MM.1S (cell line): ENCODE measurements at regions not wholly inside any gene's neighbourhood (a gene's known extent, or its start where the extent isn't known, plus 50 kb on each side); places are given as distances from the start of the nearest gene placed in this dataset.

Experiments used
- DNase-seq: peaks from one replicate; pipeline ENCODE4 v3.0.0-alpha.2; 2015
- H2AFZ ChIP-seq: fragments of 300-600 bp; sonication (generic); 2 replicates; pipeline ENCODE4 v1.6.0; 2016; ENCODE audit warnings: antibody characterized with exemption, low read length
- H3F3A ChIP-seq: fragments of 300-600 bp; sonication (generic); 2 replicates; pipeline ENCODE4 v1.6.1; 2016; ENCODE audit warnings: mild to moderate bottlenecking, antibody characterized with exemption, low read length, moderate library complexity, mixed read lengths; ENCODE audit not compliant: insufficient read depth
- H3K27ac ChIP-seq: fragments of 300-600 bp; sonication (generic); 2 replicates; pipeline ENCODE4 v1.5.1; 2016; ENCODE audit warnings: mild to moderate bottlenecking, low read length
- H3K27me3 ChIP-seq: fragments of 300-600 bp; sonication (generic); replicated peaks from 2 replicates; pipeline ENCODE4 v1.6.0; 2016; ENCODE audit warnings: low read length; ENCODE audit not compliant: insufficient read depth
- H3K36me3 ChIP-seq: fragments of 300-600 bp; sonication (generic); replicated peaks from 2 replicates; pipeline ENCODE4 v1.6.1; 2016; ENCODE audit warnings: mild to moderate bottlenecking, low read length, mixed read lengths; ENCODE audit not compliant: insufficient read depth
- H3K4me1 ChIP-seq: fragments of 300-600 bp; sonication (generic); 2 replicates; pipeline ENCODE4 v1.6.1; 2016; ENCODE audit warnings: low read length, mixed read lengths
- H3K4me2 ChIP-seq: fragments of 300-600 bp; sonication (generic); 2 replicates; pipeline ENCODE4 v1.6.0; 2016; ENCODE audit warnings: low read depth, low read length
- H3K4me3 ChIP-seq: fragments of 300-600 bp; sonication (generic); 2 replicates; pipeline ENCODE4 v1.5.1; 2016; ENCODE audit warnings: low read length, mixed read lengths
- H3K79me2 ChIP-seq: fragments of 300-600 bp; sonication (generic); 2 replicates; pipeline ENCODE4 v1.6.1; 2016; ENCODE audit warnings: mixed run types, low read length, mixed read lengths
- H3K9ac ChIP-seq: fragments of 300-600 bp; sonication (generic); 2 replicates; pipeline ENCODE4 v1.6.1; 2016; ENCODE audit warnings: low read length, mixed read lengths
- H3K9me2 ChIP-seq: fragments of 300-600 bp; sonication (generic); replicated peaks from 2 replicates; pipeline ENCODE4 v1.6.1; 2016; ENCODE audit warnings: mild to moderate bottlenecking, low read length, mixed read lengths; ENCODE audit not compliant: insufficient read depth
- H3K9me3 ChIP-seq: fragments of 300-600 bp; sonication (generic); replicated peaks from 2 replicates; pipeline ENCODE4 v1.6.1; 2016; ENCODE audit warnings: mild to moderate bottlenecking, low read length, mixed read lengths; ENCODE audit not compliant: insufficient read depth
- H4K20me1 ChIP-seq: fragments of 300-600 bp; sonication (generic); 2 replicates; pipeline ENCODE4 v1.6.1; 2016; ENCODE audit warnings: mild to moderate bottlenecking, low read length, moderate library complexity, mixed read lengths; ENCODE audit not compliant: insufficient read depth
- EZH2 ChIP-seq: fragments of 300-600 bp; sonication (generic); optimal IDR thresholded peaks from 2 replicates; pipeline ENCODE3; 2017; ENCODE audit warnings: low read depth, mild to moderate bottlenecking, antibody characterized with exemption, low read length, mixed read lengths
- EZH2phosphoT487 ChIP-seq: fragments of 300-600 bp; sonication (generic); IDR thresholded peaks from 2 replicates; pipeline ENCODE4 v1.6.1; 2018; ENCODE audit warnings: antibody characterized with exemption, low read length
- TF ChIP-seq, protein P1 (sequence below): fragments of 300-600 bp; sonication (generic); IDR thresholded peaks from 2 replicates; pipeline ENCODE4 v1.5.1; 2016; ENCODE audit warnings: antibody characterized with exemption, low read length, mixed read lengths

DNA sequence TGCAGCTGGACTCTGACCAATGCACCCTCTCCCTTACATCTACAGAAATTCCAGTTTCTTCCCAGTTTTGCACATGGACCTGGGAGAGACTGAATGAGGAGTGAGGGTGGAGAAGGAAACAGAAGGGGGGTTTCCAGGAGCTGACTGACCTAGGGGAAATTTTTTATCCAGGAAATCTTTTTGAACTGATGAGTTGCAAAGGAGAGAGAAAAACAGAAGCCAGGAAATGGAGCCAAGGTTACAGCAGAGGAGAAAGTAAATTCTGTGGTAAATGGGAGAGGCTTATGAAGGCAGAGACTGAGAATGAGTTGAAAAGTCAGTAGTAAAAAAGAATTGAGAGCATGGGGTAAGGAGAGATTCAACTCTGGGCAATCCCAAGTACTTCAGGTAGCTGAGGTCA lies 192.8 kb downstream of the SMIM20 start:
- H3K4me1 ChIP-seq: no peaks in the 10 kb centered on the region
- no peak for TF ChIP-seq EZH2
- no peak overlapping the region for H3K4me2 ChIP-seq
- H2AFZ ChIP-seq: no peak overlapping the region
- no peaks in the 10 kb centered on the region for H4K20me1 ChIP-seq
- no peaks in the 10 kb centered on the region for H3F3A ChIP-seq
- no peaks in the 10 kb centered on the region for H3K36me3 ChIP-seq
- no peak overlapping the region for H3K4me3 ChIP-seq
- no peak for DNase-seq
- H3K27me3 ChIP-seq: no peaks in the 10 kb centered on the region
- no peaks in the 10 kb centered on the region for H3K9me3 ChIP-seq
- no peaks in the 10 kb centered on the region for H3K9me2 ChIP-seq
- H3K9ac ChIP-seq: no peak overlapping the region
- H3K27ac ChIP-seq: no peak overlapping the region
- no peaks in the 10 kb centered on the region for H3K79me2 ChIP-seq

DNA sequence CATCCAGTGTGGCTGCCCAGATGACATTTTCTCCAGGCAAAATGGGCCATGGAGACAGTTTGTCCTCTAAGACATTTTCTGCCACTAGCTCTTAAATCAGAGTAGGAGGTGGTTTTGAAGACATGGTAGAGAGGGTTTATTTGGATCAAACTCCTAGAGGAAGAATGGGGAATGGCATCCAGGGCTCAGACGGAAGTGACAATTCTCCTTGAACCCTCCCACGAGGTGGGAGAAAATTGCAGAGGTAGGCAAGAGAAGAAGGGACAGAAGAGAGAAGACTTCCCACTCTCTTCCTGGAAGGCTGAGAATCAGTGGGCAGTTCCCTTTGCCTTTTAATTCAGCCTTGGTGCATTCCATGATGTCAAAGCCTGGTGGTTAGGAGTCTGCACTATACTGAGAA lies 194.0 kb downstream of the SMIM20 start:
- TF ChIP-seq EZH2 (no peak), EZH2phosphoT487 (no peak)
- TF ChIP-seq, protein P1, sequence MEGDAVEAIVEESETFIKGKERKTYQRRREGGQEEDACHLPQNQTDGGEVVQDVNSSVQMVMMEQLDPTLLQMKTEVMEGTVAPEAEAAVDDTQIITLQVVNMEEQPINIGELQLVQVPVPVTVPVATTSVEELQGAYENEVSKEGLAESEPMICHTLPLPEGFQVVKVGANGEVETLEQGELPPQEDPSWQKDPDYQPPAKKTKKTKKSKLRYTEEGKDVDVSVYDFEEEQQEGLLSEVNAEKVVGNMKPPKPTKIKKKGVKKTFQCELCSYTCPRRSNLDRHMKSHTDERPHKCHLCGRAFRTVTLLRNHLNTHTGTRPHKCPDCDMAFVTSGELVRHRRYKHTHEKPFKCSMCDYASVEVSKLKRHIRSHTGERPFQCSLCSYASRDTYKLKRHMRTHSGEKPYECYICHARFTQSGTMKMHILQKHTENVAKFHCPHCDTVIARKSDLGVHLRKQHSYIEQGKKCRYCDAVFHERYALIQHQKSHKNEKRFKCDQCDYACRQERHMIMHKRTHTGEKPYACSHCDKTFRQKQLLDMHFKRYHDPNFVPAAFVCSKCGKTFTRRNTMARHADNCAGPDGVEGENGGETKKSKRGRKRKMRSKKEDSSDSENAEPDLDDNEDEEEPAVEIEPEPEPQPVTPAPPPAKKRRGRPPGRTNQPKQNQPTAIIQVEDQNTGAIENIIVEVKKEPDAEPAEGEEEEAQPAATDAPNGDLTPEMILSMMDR: no peak

DNA sequence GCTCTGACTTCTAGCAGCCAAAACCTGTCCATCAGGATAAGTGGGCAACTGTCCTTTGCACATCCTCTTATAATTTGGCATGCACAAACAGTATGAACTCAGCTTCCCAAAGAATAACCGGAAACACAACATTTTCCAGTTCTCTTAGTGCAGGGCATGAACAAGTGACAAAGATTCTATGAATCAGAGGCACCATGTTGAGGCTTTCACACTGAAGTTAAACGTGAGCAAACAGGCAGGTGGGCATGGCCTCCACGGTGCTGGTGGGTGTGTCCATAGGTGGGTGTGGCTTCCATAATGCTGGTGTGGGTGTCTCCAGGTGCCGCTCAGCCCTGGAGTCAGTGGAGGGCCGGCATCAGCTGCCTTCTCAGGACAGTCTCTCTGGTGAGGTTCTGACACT lies 196.5 kb downstream of the SMIM20 start:
- no peaks in the 10 kb centered on the region for H3K79me2 ChIP-seq
- H3K9me2 ChIP-seq: no peaks in the 10 kb centered on the region
- H3K9ac ChIP-seq: no peak overlapping the region
- DNase-seq: no peak
- no peak overlapping the region for H3K27ac ChIP-seq
- H3K9me3 ChIP-seq: no peaks in the 10 kb centered on the region
- H4K20me1 ChIP-seq: no peaks in the 10 kb centered on the region
- no peak overlapping the region for H3K4me2 ChIP-seq
- H2AFZ ChIP-seq: no peak overlapping the region
- no peak overlapping the region for H3K4me3 ChIP-seq
- no peak for TF ChIP-seq EZH2phosphoT487
- no peaks in the 10 kb centered on the region for H3K4me1 ChIP-seq
- no peaks in the 10 kb centered on the region for H3F3A ChIP-seq
- H3K36me3 ChIP-seq: no peaks in the 10 kb centered on the region
- H3K27me3 ChIP-seq: no peaks in the 10 kb centered on the region

More for the DNA sequence above, 194.0 kb downstream of the SMIM20 start:
- no peaks in the 10 kb centered on the region for H3K9me2 ChIP-seq
- no peaks in the 10 kb centered on the region for H4K20me1 ChIP-seq
- H3K27ac ChIP-seq: no peak overlapping the region
- H3K36me3 ChIP-seq: no peaks in the 10 kb centered on the region
- no peaks in the 10 kb centered on the region for H3K27me3 ChIP-seq
- H3K9me3 ChIP-seq: no peaks in the 10 kb centered on the region
- H2AFZ ChIP-seq: no peak overlapping the region
- no peaks in the 10 kb centered on the region for H3K4me1 ChIP-seq
- no peaks in the 10 kb centered on the region for H3F3A ChIP-seq
- no peak overlapping the region for H3K4me3 ChIP-seq
- H3K4me2 ChIP-seq: no peak overlapping the region
- H3K9ac ChIP-seq: no peak overlapping the region
- H3K79me2 ChIP-seq: no peaks in the 10 kb centered on the region
- no peak for DNase-seq

DNA sequence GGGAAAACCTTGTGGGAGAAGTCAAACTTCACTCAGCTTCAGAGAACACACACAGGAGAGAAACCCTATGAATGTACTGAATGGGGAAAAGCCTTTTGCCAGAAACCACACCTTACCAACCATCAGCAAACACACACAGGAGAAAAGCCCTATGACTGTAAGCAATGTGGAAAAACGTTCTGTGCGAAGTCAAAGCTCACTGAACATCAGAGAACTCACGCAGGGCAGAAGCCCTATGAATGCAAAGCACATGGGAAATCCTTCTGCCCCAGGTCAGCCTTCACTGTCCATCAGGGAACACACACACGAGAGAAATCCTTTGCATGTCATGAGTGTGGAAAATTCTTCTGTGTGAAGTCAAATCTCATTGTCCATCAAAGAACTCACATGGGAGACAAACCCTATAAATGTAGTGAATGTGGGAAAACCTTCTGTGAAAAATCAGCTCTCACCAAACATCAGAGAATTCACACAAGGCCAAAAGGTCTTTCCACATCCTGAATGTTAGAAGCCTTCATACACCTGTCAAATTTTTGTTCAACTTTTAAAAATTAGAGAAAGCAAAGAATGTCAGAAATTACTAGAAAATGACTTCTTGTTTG lies 199.4 kb downstream of the SMIM20 start:
- H3K36me3 ChIP-seq: no peaks in the 10 kb centered on the region
- TF ChIP-seq EZH2phosphoT487 (no peak), EZH2 (no peak)
- TF ChIP-seq, protein P1: no peak

More for the DNA sequence above, 199.4 kb downstream of the SMIM20 start:
- Histone ChIP-seq H3K27me3 (no peaks in the 10 kb centered on the region), H4K20me1 (no peaks in the 10 kb centered on the region), H3F3A (no peaks in the 10 kb centered on the region), H3K27ac (no peak overlapping the region), H3K9ac (no peak overlapping the region), H2AFZ (no peak overlapping the region), H3K4me3 (no peak overlapping the region), H3K4me1 (no peaks in the 10 kb centered on the region), H3K9me3 (no peaks in the 10 kb centered on the region), H3K9me2 (no peaks in the 10 kb centered on the region), H3K79me2 (no peaks in the 10 kb centered on the region), H3K4me2 (no peak overlapping the region)
- DNase-seq: no peak
